HG03571 (cell line): ENCODE measurements at regions not wholly inside any gene's neighbourhood (a gene's known extent, or its start where the extent isn't known, plus 50 kb on each side); places are given as distances from the start of the nearest gene placed in this dataset.
"Not testable (repeated sequence)": the region's sequence is repeated elsewhere in the genome, so short reads cannot be mapped to it uniquely, and the experiment has no call there.

Experiments
- ATAC-seq: cut with Tn5 transposase; IDR thresholded peaks from one replicate; pipeline ENCODE4 v1.9.1; 2021; ENCODE audit not compliant: unreplicated experiment

- ATAC-seq: no peak
These were observed 114.0 kb downstream of the SLC38A4 start for GRCh38 chr12:46711756-46712155.

GRCh38 chr12:46710125-46710743 lies 115.6 kb downstream of the SLC38A4 start:
- no peak for ATAC-seq

- ATAC-seq: no peak
These were observed 123.0 kb downstream of the SLC38A4 start for GRCh38 chr12:46702581-46703344.

DNA sequence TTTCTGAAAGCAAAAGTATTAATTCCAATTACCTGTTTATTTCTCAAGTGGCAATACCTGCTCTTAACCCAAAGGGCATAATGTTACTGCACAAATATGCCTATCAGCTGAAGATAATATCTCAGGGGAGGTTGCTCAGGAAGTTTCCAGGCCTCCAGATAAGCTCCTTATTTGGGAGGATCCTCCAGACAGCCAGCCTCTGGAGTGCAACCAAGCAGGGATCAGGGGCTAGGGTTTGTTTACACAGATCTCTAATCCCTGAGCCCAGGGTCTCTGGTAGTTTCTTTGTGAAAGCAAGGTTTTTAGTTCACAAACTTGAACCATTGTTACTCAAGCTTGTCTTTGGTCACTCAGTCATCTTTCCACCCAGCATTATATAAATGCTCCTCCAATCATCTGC lies 124.4 kb downstream of the SLC38A4 start:
- ATAC-seq: no peak

DNA sequence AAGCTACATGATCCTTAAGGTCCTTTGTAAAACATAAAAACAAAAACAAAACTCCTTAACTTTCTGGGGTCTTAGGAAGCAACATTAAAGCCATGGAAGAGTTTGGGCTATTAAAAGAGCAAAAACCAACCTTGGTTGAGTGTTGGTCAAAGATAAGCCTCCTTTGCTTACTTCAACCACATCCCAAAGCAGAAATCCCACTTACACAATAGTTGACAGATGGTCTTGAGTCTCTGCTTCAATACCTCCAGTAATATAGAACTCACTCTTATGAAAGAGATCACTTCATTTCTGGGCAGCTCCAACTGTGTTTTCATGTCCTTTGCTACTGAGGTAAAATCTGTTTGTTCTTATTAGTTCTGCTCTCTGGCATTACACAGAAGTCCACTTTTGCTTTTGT lies 125.8 kb downstream of the SLC38A4 start:
- ATAC-seq: no peak

- no peak for ATAC-seq
These were observed 127.8 kb downstream of the SLC38A4 start for GRCh38 chr12:46698003-46698402.

DNA sequence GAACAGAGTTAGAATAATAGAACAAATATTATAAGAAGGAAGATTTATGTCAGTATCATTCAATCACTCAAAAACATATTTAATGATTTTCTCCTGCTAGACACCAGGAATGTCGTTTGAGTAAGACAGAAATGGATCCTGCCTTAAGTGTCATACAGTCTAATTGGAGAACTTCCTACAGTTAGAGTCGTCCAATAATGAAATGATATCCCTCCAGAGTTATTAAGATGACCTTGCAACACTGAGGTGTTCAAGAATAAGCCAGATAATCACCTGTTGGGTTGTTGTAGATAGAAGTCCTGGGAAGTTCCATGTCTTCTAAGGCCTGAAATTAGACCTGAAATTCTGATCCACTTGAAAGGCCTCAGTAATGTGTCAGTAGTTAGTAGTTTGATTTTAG lies 132.3 kb downstream of the SLC38A4 start:
- no peak for ATAC-seq

DNA sequence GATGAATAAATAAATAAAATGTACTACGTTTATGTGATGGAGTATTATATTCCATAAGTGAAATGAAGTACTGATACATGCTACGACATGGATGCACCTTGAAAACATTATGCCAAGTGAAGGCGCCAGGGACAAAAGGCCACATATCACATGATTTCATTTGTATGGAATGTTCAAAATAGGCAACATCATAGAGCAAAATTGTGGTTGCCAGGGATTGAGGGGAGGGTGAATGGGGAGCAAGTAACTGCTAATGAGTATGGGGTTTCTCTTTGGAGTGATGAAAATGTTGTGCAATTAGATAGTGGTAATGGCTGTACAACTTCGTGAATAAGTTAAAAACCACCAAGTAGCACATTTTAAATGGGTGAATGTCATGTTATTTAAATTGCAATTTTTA lies 132.8 kb downstream of the SLC38A4 start:
- ATAC-seq: no peak

GRCh38 chr12:46692606-46693005 lies 133.2 kb downstream of the SLC38A4 start:
- no peak for ATAC-seq

GRCh38 chr12:46686267-46686942 lies 139.4 kb downstream of the SLC38A4 start:
- no peak for ATAC-seq

DNA sequence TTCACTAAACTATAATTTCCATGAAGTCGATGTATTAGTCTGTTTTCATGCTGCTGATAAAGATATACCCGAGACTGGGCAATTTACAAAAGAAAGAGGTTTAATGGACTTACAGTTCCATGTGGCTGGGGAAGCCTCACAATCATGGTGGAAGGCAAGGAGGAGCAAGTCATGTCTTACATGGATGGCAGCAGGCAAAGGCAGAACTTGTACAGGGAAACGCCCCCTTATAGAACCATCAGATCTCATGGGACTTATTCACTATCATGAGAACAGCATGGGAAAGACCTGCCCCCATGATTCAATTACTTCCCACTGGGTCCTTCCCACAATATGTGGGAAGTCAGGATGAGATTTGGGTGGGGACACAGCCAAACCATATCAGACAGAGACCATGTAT lies 141.6 kb downstream of the SLC38A4 start:
- ATAC-seq: not testable (repeated sequence)

GRCh38 chr12:46682148-46682547 lies 143.6 kb downstream of the SLC38A4 start:
- ATAC-seq: no peak

GRCh38 chr12:46680506-46680905 lies 145.3 kb downstream of the SLC38A4 start:
- ATAC-seq: no peak

- ATAC-seq: no peak
These were observed 146.0 kb downstream of the SLC38A4 start for GRCh38 chr12:46679754-46680153.

DNA sequence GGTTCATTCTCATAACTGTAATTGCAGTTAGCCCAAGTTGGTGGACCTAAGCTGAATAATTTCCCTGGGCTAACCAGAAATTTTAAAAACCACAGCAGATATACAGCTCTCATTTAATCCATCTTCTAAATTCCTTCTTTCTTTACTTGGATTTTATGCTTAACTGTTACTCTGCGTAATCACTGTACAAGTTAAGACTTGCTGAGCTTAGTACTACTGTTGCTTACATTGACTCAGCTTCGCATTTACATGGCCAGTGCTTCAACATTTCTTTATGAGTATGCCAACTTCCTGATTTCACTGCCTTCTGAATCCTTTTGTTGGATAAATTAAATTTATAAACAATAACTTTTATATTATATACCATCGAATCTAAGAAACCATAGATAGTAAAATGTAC lies 147.4 kb downstream of the SLC38A4 start:
- no peak for ATAC-seq

- ATAC-seq: no peak
These were observed 148.0 kb downstream of the SLC38A4 start for GRCh38 chr12:46677749-46678148.

GRCh38 chr12:46676797-46677520 lies 148.8 kb downstream of the SLC38A4 start:
- ATAC-seq: no peak

DNA sequence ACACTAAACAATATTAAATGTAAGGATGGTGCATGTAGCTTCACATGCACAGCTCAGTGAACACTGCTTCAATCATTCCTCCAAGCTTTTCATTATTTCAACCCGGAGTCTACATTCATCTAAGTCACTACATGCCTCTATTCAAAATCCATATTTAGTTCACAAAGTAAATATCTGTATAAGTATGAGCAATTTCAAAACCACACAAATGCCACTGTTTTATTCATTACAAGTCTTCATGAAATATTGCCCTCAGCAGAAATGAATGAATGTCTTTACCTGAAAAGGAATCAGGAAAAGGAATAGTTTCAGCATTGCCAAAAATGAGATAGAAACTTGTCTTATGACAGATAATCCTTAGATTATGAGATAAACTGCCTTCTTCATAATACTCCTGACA lies 149.4 kb downstream of the SLC38A4 start:
- no peak for ATAC-seq

DNA sequence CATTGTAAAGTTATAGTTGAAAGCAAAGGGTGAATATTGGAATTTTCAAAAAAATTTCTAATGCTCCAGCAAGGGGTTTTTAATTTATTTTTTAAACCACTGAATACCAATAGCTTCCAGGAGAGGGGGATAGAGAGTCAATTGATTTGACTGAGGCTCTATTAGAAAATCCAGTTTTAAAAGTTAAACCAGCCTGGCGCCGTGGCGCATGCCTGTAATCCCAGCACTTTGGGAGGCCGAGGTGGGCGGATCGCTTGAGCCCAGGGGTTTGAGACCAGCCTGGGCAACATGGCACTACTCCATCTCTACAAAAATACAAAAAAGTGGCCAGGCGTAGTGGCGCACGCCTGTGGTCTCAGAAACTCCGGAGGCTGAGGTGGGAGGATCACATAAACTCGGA lies 150.1 kb downstream of the SLC38A4 start:
- no peak for ATAC-seq

DNA sequence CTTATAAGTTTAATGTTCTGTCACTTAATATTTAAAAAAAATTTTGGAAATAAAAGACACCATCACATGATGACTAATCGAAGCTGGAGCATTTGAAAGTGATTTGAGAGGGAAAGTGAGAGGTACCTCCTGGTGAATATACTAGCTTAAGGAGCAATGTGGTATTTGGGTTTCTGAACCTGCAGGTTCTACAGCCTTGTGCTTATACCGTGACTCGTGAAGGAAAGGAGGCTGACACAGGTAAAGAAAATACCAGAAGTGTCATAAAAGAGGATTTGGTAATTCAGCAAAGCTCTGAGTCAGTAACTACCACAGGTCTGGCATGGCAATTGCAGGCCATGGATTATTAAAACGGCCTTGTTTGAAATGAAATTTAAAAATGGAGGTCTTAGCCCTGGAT lies 151.0 kb downstream of the SLC38A4 start:
- no peak for ATAC-seq

GRCh38 chr12:46674129-46674528 lies 151.7 kb downstream of the SLC38A4 start:
- no peak for ATAC-seq

GRCh38 chr12:46671102-46671501 lies 154.7 kb downstream of the SLC38A4 start:
- ATAC-seq: no peak
